Stimulated activated CD4-positive, alpha-beta T cell treated with anti-CD3 and anti-CD28 coated beads, Interleukin-1b, Interleukin-23, amount 100 ng/mL, for 24 hours (primary cell): ENCODE measurements at regions not wholly inside any gene's neighbourhood (a gene's known extent, or its start where the extent isn't known, plus 50 kb on each side); places are given as distances from the start of the nearest gene placed in this dataset.

Source experiments
- DNase-seq, 4 experiments: peaks; one replicate each; pipeline ENCODE4 v3.0.0-alpha.2; 2020; ENCODE audit warnings: low read depth in 4 of 4, low spot score in 1 of 4

DNA sequence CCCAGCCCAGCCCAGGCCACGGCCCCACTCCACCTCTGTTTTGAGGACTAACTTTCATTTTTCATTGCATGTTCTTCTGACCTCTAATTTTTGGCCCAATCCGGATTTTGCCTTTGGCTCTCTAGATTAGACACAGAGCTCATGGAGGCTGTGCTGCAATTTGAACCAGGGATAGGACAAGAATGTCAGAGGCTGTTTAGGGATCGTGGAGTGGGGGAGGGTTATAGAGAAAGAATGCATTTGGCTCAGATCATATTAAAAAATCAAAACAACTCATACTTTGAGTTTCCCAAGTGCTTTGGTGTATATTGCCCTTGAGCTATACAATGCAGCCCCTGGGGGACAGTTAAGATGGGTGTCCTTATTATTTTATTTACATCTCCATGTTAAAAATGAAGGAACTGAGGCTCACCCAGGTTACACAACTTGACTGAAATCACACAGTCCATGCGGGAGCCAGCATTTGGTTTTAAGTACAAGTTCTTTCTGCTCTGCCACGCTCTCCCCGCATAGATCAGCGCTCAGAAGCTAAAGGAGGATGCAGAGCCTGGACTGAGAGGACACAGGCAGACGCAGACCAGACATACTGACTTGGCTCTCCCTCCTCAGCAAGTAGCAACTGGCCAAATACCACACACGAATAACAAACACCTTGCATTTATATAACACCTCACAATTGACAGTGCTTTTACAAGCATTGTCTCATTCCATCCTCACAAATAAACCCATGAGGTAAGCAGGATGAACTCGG is 126.4 kb upstream of the RAI14 start:
- no peak for DNase-seq

- DNase-seq = no peak
These were observed 125.5 kb upstream of the RAI14 start for GRCh38 chr5:34530637-34531036.

- DNase-seq = no peak
These were observed 124.3 kb upstream of the RAI14 start for GRCh38 chr5:34531751-34532360.

- DNase-seq = no peak
These were observed 122.3 kb upstream of the RAI14 start for GRCh38 chr5:34533582-34534522.

- no peak for DNase-seq
These were observed 121.5 kb upstream of the RAI14 start for GRCh38 chr5:34534523-34535103.

DNA sequence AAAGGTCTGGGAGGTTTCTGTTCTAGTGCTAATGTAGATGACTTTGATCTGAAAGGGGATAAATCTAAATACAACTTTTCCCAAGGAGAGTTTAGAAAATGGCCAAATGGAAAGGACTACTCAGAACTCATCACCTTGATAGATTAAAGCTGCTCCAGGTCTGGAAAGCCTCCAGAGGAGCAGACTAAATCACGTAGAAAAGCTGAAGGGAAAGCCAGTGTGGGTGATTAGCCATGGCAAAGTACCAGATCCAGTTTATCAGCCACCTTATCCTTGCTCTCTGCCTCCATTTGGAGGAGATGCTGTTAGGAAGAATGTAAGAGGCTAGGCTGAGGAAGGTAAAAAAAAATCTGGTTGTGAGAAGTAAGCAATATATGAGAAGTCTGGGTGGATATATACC is 120.7 kb upstream of the RAI14 start:
- DNase-seq = no peak

GRCh38 chr5:34535944-34536623 is 120.0 kb upstream of the RAI14 start:
- DNase-seq = no peak

DNA sequence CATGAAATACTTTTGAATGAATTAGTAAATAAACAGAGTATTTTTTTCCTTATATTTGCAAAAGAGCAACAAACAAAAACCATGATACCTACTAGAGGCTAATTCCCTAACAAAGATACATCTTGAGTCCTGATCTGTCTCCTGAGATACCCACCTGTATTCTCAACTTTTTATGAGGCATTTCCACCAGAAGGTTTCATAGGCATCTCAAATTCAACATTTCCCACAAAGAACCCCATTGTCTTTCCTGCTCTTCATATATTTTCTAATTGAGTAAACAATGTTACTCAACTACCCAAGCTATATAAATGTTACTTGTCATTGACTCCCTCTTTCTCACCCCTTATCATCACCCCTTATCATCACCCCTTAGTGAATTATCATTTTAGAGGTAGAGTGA is 119.4 kb upstream of the RAI14 start:
- no peak for DNase-seq

DNA sequence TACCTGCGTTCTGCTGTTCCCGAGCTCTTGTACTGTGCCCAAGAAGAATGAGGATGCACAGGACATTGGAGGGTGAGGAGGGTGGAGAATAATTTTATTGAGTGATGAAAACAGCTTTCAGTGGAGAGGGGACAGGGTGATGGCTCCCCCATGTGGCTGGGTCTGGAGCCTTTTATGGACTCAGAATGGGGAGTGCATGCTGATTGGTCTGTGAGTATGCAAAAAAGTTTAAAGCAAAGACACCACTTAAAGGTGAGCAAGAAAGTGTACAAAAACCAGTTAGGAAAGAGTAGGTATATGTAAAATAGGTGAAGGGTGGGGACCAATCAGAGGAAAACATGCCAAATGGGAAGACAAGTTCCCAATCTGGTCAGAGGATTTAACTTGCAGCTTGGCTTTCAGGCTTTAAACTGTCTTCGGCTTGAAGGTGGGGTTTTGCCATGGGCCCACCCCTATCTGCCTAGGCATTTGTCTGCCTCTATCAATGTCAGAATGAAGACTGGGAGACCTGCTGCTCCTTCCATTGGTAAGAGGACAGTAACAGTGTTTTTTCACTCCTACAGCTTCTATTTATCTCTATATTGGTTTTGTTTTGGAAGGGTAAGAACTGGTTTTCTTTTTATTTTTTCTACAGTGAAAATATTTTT is 118.0 kb upstream of the RAI14 start:
- DNase-seq = no peak

- DNase-seq = no peak
These were observed 116.9 kb upstream of the RAI14 start for GRCh38 chr5:34539183-34539582.

GRCh38 chr5:34541067-34541466 is 115.1 kb upstream of the RAI14 start:
- no peak for DNase-seq

DNA sequence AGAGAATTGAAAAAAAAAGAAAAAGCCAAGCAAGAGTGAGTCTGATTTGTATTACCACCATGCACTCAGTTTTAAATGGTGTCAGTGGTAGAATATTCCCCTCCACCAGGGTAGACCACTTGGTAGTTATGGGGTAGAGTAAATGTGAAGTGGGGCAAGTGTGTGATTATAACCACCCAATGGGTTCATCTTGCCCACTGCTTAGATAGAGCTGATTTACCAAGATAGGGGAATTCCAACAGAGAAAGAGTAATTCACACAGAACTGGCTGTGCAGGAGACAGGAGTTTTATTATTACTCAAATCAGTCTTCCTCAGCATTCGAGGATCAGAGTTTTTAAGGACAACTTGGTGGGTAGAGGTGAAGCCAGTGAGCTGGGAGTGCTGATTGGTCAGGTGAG is 113.3 kb upstream of the RAI14 start:
- DNase-seq = no peak

- no peak for DNase-seq
These were observed 112.4 kb upstream of the RAI14 start for GRCh38 chr5:34543687-34544086.

DNA sequence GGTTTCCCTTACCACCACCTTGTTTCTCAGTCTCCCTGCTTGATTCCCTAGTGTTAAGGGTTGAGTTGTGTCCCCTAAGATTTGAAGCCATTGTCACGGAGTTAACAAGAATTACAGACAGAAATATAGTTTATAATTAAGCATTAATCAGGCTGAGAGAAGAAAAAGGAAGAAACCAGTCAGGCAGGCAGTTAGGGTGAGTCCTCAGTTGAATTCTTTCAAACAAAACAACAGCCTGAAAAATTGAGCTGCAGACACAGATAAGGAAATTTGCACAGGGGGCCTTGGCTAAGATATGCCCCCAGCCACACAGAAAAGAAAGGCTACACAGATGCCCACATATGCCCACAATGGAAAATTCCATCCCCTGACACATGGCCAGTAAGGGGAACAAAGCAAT is 111.7 kb upstream of the RAI14 start:
- DNase-seq = no peak

GRCh38 chr5:34545164-34545563 is 111.0 kb upstream of the RAI14 start:
- no peak for DNase-seq

DNA sequence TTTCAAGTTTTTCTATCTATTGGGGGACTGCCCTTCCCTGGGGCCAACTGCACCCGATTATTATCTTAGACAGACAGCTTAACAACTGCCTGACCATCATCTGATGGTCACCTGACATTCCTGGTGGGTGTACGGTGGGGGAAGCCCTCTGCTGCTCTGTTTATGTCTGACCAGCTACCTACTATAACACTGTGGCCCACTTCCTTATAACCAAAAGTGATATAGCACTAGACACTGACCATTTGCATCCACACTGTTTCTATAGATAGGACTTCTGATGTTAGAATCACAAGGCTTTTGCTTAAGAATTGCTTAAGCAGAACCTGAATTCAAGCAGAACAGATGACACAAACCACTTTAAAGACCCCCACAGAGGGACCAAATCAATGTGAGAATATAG is 110.5 kb upstream of the RAI14 start:
- no peak for DNase-seq

GRCh38 chr5:34547300-34548085 is 108.6 kb upstream of the RAI14 start:
- DNase-seq = no peak

DNA sequence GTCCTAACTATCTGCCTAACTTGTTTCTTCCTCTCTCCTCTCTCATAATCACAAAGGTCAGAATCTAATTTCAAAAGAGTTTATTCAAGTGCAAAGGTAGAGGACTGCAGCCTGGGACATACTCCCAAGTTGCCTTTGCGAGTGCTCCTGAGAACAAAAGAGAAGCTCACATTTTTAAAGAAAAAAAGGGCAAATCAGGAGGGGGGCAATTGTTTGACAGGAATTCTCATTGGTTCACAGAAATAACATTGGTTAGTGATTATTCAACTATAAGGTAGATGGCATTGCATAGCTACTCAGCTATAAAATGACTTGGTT is 108.1 kb upstream of the RAI14 start:
- DNase-seq = no peak

GRCh38 chr5:34550247-34550646 is 105.9 kb upstream of the RAI14 start:
- DNase-seq = no peak

DNA sequence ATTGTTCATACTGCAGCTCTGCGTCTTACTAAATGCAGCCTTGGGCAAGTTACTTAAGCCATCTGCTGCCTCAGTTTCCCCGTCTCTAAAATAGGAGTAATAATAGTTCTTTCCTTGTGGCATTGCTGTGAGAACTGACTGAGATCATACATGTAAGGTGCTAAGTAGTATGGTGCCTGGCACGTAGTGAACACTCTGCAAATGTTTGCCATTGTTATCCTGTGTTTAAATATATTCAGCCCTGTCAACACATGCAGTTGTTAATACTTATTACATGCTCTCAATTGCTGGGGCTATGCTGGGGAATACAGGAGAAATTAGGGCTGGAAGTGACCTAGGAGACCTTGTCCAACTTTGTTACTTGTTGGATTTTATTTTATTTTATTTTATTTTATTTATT is 105.2 kb upstream of the RAI14 start:
- no peak for DNase-seq
